Vagina (tissue), 2 donors: ENCODE measurements at regions not wholly inside any gene's neighbourhood (a gene's known extent, or its start where the extent isn't known, plus 50 kb on each side); places are given as distances from the start of the nearest gene placed in this dataset.

Source experiments
- DNase-seq, 2 donors: peaks; one replicate each; pipeline ENCODE4 v3.0.0-alpha.2; 2017; ENCODE audit errors: extremely low spot score in 2 of 2
- H3K27ac ChIP-seq: fragments of 200-600 bp; sonication (generic); one replicate; pipeline ENCODE4 v1.5.1; 2019
- H3K27me3 ChIP-seq: fragments of 200-600 bp; sonication (generic); one replicate; pipeline ENCODE4 v1.5.1; 2019
- H3K36me3 ChIP-seq, 2 donors: fragments of 200-600 bp; sonication (generic); one replicate each; pipeline ENCODE4 v1.5.1; 2017 to 2019
- H3K4me1 ChIP-seq: fragments of 200-600 bp; sonication (generic); one replicate; pipeline ENCODE4 v1.5.1; 2019
- H3K4me3 ChIP-seq, 2 donors: fragments of 200-600 bp; sonication (generic); 1 replicate in 1 of 2; 2 replicates in 1 of 2; pipeline ENCODE4 v1.5.1; 2016 to 2019
- H3K9me3 ChIP-seq: fragments of 200-600 bp; sonication (generic); one replicate; pipeline ENCODE4 v1.5.1; 2019
- CTCF ChIP-seq, 3 experiments: fragments of 450-650 bp in 2 of 3; fragments of 200-600 bp in 1 of 3; sonication (generic) in 1 of 3; IDR thresholded peaks; one replicate each; pipeline ENCODE4 v1.5.1; 2017 to 2019; ENCODE audit warnings: antibody characterized with exemption in 3 of 3, mild to moderate bottlenecking in 2 of 3, moderate library complexity in 2 of 3
- POLR2A ChIP-seq, 2 donors: fragments of 450-650 bp; IDR thresholded peaks; one replicate each; pipeline ENCODE4 v1.6.1; 2017; ENCODE audit warnings: antibody characterized with exemption in 2 of 2, mild to moderate bottlenecking in 2 of 2, moderate library complexity in 2 of 2
- POLR2AphosphoS5 ChIP-seq, 2 donors: sonication (generic); formaldehyde crosslinking; IDR thresholded peaks; one replicate each; pipeline ENCODE4 v1.9.0; 2017; ENCODE audit warnings: antibody characterized with exemption in 2 of 2, mild to moderate bottlenecking in 2 of 2, low read depth in 1 of 2; ENCODE audit not compliant: insufficient read depth in 1 of 2
- intact Hi-C: fragments of 100-400 bp; cut with DNase I; formaldehyde crosslinking; loops from one replicate; pipeline ENCODE4 v1.15.1; 2023

DNA sequence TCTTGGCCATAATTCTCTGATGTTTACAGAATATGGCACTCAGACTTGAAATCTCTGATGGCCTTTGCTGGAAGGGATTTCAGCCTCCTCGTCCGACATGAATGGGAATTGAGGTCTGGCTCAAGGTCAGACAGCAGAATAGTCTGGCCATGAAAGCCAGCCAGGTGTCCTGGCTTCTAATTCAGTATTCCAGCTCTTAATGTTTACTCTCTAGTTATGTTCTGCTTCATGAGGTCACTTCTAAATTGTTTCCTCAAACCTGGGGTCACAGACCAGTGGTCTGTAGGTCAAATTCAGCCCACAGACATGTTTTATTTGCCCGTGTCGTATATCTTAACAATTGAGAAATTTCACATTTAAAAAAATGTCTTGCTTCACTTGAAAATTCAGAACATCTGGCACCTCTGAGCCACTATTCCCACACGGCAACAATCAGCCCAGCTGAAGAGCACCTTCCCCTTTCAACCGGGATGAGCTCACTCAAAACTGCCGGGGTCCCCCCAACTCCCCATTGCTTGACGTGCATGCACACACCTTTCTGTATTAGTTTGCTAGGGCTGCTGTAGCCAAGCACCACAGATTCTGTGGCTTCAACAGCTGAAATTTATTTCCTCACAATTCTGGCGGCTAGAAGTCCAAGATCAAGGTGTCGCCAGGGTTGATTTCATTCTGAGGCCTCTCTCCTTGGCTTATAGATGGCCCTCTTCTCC is 243.5 kb downstream of the ENC1 start:
- no peak for DNase-seq
- H3K27ac ChIP-seq: no peak overlapping the region
- no peak for TF ChIP-seq POLR2A (IDR thresholded peaks at IDR 0.05)
- TF ChIP-seq CTCF (IDR thresholded peaks at IDR 0.05): no peak
- no peak for TF ChIP-seq POLR2AphosphoS5 (IDR thresholded peaks at IDR 0.05; ENCODE audit: insufficient read depth in 1 of 2, low read depth in 1 of 2)
- H3K36me3 ChIP-seq: no peaks in the 10 kb centered on the region
- H3K4me3 ChIP-seq: no peak overlapping the region
- no peaks in the 10 kb centered on the region for H3K4me1 ChIP-seq
- H3K27me3 ChIP-seq: no peaks in the 10 kb centered on the region
- intact Hi-C loops: no loop called here
- no peaks in the 10 kb centered on the region for H3K9me3 ChIP-seq

DNA sequence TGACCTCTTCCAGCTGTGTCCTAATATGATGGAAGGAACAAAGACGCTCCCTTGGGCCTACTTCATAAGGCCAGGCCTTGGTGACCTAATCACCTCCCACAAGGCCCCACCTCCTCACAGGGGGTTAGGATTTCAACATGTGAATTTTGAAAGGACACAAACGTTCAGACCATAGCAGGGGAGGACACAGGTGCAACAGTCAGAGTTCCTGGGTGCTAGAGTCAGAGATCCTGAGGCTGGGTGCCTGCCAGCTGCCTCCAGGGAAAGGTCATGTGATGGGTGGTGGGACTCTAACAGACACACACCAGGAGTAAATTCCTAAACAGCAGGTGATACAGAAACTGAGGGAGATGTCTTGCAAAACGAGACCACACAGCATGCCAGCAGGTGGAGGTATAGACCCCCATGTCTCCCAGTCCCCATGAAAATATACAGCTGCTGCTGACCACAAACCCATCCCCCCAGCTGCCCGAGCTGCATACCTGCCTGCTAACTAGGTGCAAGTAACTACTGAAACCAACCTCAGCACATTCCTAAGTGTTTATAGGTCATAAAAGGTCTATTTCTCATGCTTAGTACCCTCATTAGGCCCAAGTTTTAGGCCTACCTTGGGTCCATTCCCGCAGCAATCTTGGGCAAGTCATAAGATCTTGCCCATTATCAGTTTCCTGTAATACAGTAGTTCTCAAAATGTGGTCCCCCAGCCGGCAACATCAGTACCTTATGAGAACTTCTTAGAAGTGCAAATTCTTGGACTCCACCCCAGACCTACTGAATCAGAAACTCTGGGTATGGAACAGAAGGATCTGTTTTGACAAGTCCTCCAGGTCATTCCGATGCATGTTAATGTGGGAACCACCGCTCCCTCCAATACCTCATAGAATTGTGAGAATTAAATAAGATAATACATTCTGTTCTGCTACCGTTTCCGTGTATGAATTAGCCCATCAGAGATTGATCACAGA is 245.3 kb downstream of the ENC1 start:
- H3K36me3 ChIP-seq: no peaks in the 10 kb centered on the region
- H3K4me1 ChIP-seq: no peaks in the 10 kb centered on the region
- intact Hi-C loops: no loop called here
- DNase-seq: no peak
- H3K27me3 ChIP-seq: no peaks in the 10 kb centered on the region
- no peak overlapping the region for H3K4me3 ChIP-seq
- H3K9me3 ChIP-seq: no peaks in the 10 kb centered on the region
- H3K27ac ChIP-seq: no peak overlapping the region
- TF ChIP-seq POLR2AphosphoS5 (IDR thresholded peaks at IDR 0.05; ENCODE audit: insufficient read depth in 1 of 2, low read depth in 1 of 2): no peak
- TF ChIP-seq POLR2A (IDR thresholded peaks at IDR 0.05): no peak
- TF ChIP-seq CTCF (IDR thresholded peaks at IDR 0.05): no peak

- no peak for TF ChIP-seq POLR2AphosphoS5 (IDR thresholded peaks at IDR 0.05; ENCODE audit: insufficient read depth in 1 of 2, low read depth in 1 of 2)
- no peak for TF ChIP-seq POLR2A (IDR thresholded peaks at IDR 0.05)
- TF ChIP-seq CTCF (IDR thresholded peaks at IDR 0.05): no peak
- H3K27ac ChIP-seq: no peak overlapping the region
- no peak for DNase-seq
Observed at GRCh38 chr5:74394528-74394915, 246.0 kb downstream of the ENC1 start.

GRCh38 chr5:74393943-74394342 is 246.6 kb downstream of the ENC1 start:
- Histone ChIP-seq H3K4me3 (no peak overlapping the region), H3K27me3 (no peaks in the 10 kb centered on the region), H3K4me1 (no peaks in the 10 kb centered on the region), H3K9me3 (no peaks in the 10 kb centered on the region), H3K36me3 (no peaks in the 10 kb centered on the region), H3K27ac (no peak overlapping the region)
- intact Hi-C loops: no loop called here
- no peak for DNase-seq
- TF ChIP-seq POLR2A (IDR thresholded peaks at IDR 0.05) (no peak), POLR2AphosphoS5 (IDR thresholded peaks at IDR 0.05; ENCODE audit: insufficient read depth in 1 of 2, low read depth in 1 of 2) (no peak), CTCF (IDR thresholded peaks at IDR 0.05) (no peak)

More at GRCh38 chr5:74394528-74394915, 246.0 kb downstream of the ENC1 start:
- Histone ChIP-seq H3K4me1 (no peaks in the 10 kb centered on the region), H3K4me3 (no peak overlapping the region), H3K27me3 (no peaks in the 10 kb centered on the region), H3K9me3 (no peaks in the 10 kb centered on the region), H3K36me3 (no peaks in the 10 kb centered on the region)
- intact Hi-C loops: no loop called here
